Fibroblast of skin of left biceps (primary cell): ENCODE measurements at regions not wholly inside any gene's neighbourhood (a gene's known extent, or its start where the extent isn't known, plus 50 kb on each side); places are given as distances from the start of the nearest gene placed in this dataset.
"Not testable (repeated sequence)": the region's sequence is repeated elsewhere in the genome, so short reads cannot be mapped to it uniquely, and the experiment has no call there.

ENCODE experiments used
- DNase-seq, 2 experiments: peaks; one replicate each; pipeline ENCODE4 v3.0.0-alpha.2; 2013; ENCODE audit warnings: low read depth in 2 of 2

DNA sequence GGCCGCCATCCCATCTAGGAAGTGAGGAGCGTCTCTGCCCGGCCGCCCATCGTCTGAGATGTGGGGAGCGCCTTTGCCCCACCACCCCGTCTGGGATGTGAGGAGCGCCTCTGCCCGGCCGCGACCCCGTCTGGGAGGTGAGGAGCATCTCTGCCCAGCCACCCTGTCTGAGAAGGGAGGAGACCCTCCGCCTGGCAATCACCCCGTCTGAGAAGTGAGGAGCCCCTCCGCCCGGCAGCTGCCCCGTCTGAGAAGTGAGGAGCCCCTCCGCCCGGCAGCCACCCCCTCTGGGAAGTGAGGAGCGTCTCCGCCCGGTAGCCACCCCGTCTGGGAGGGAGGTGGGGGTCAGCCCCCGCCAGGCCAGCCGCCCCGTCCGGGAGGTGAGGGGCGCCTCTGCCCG lies 194.2 kb upstream of the FBXL4 start:
- DNase-seq = not testable (repeated sequence)

DNA sequence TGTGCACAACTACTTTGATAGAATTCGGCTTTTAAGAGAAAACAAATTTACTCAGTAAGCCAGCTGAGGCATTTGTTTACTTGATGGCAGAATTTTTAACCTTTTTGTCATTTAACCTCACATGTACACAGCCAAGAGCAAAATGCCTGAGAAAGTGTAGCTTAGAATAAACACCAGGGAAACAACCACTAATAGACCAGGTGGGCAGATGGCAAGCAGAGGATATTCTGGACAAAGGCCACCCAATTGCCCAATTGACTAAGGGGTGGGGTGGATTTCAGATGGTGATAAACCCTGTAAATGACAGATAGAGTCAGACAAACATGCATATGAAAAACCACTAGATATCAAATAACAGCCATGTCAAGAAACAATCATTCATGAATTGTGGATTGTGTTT lies 190.7 kb upstream of the FBXL4 start:
- no peak for DNase-seq

DNA sequence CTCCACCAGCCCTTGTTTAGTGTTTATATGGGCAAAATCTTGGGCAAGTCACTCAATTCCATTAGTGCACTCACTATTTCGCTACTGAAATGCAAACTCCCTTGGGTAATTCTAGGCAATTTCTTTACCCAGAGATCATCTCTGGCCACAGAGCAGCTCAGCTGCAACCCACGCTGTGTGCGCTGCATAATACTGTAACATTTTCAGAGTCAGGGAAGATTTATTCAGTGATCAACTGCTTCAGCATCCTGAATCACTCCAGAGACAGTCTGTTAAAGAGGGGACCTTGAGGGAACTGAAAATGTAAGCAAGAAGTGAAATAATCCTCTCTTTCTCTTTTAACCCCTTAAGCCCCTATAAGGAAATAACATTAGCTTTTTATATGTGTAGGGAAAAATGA lies 189.6 kb upstream of the FBXL4 start:
- DNase-seq = no peak

DNA sequence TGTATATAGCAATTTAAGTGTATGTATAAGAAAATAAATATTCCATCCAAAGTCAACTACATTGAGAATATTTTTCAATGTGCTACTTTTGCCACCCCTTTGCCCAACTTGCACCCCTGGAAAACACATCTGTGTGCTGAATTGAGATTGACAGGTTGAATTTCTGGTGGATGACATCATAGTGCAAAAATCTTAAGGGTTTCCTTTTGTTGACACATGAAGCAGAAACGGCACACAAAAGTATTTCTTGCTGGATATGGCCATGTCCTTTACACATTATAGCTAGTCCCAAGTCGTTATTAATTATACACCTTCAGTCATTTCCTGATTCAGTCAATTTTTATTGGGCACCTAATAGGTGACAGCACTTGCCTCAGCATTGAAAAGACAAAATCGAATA lies 188.7 kb upstream of the FBXL4 start:
- DNase-seq = no peak

DNA sequence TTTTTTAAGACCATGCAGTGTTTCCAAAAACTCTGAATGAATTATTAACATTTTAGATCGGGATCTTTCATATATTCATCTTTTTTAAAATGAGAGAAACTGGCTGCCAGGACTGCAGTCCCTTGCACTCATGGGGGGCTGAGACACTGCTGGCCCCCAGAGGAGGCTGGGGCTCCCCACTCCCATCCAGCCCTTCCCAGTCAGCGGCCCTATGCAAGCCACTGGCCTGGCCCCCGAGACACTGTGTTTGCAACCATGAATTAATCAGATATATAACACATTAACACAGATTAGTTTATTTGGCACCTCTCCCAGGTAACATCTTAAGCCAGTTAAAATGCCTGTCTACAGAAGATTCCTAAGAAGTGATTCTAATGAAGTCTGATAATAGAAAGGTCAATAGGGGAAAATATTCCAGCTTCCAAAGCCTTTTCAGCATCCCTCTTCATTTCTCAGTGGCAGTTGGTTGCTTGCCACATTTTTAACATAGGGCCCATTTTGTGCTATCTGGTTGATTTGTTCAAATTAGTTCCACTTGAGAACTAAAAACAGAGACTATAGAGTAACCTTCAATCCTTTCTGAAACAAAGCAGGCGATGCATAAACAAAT lies 184.4 kb upstream of the FBXL4 start:
- no peak for DNase-seq

DNA sequence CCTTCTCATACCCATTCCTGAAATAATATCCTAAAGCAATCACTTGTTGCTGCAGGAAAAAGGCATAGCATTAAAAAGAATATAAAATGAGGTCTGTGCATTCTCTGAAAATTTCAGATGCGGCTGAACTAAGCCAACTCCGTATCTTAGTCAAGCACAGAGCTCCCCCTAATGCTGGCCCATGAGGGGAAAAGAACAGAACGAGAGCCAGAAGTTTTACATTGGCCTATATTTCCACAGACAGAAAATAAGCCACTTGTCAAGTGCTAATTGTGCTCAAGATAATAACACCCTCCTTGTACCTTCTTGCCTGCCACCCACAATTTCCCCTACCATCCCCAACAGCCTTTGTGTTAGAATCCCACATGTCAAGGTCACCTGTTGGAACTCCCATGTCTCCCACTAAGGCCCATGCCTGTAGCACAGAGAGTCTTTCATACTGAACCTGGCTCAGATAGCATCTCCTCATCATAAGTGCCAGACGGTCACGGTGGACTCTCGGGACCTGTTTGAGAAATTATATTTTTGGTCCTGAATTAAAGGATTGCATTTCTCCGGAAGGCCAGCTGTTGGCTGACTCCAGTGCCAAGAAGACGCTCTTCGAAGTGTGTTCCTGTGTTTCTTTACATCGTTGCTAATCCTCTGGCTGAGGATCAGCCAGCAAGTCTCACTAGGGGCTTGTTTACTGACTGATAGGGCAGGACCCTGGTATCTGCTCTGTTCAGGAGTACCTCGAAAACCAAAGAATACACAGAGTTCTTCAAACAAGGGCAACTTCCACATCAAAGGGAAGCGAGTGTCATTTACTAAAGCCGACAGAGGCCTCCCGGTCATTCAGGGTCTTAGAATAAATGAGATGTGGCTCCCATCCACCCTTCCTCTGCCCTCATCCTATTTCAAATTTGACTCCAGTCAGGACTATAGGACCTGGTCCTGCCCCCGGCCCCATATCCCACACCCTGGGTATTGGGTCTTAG lies 183.4 kb upstream of the FBXL4 start:
- no peak for DNase-seq

DNA sequence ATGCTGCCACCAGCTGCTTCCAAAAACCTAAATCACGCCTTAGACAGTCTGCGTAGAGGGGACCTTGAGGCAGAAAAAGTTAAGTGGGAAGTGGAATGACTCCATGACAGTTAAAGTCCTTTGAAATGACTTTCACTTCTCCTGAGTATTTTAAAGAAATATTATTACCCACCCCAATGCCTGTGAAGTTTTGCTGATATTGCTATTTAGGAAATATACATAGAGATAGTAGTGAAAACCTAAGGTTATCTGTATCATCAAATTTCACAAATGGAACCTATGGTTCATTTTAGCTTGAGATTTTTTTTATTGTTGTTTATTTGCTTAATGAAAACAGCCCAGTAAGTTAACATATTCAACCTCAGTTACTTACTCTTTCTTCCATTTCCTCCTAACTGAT lies 182.1 kb upstream of the FBXL4 start:
- no peak for DNase-seq

DNA sequence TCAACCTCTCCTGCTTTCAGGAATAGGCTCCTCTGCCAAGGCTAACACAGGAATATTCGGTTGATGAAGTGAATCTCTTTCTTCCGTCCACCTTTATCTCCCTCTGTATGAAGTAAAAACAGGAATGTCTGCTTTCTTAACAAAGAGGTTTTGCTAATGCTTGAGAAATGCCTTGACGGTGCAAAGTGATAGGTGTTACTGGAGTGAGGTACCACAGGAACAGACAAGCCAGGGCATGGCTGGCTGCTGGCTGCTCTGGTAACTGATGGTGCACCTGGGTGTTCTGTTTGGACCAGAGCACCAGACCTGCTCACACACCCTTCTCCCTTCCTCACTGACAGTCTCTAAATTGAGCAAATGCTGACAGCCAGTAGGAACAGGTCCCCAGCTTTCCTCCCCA lies 174.0 kb upstream of the FBXL4 start:
- no peak for DNase-seq

DNA sequence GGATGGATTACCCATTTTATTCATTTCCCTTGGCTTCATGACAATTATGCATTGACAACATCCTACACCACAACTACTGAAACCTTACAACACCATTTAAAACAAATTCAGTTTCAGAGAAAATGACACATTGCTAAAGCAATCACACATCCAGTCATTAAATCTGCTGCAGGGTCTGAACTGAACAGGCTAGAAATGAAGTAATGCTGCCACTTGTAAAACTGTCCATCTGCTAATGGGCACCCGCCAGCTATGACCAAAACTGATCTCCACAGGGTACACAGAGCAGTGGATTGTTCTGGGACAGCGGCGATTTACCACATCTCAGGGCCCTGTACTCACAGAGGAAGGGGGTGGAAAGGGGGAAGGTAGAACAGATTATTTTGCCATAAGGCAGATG lies 172.9 kb upstream of the FBXL4 start:
- no peak for DNase-seq

DNA sequence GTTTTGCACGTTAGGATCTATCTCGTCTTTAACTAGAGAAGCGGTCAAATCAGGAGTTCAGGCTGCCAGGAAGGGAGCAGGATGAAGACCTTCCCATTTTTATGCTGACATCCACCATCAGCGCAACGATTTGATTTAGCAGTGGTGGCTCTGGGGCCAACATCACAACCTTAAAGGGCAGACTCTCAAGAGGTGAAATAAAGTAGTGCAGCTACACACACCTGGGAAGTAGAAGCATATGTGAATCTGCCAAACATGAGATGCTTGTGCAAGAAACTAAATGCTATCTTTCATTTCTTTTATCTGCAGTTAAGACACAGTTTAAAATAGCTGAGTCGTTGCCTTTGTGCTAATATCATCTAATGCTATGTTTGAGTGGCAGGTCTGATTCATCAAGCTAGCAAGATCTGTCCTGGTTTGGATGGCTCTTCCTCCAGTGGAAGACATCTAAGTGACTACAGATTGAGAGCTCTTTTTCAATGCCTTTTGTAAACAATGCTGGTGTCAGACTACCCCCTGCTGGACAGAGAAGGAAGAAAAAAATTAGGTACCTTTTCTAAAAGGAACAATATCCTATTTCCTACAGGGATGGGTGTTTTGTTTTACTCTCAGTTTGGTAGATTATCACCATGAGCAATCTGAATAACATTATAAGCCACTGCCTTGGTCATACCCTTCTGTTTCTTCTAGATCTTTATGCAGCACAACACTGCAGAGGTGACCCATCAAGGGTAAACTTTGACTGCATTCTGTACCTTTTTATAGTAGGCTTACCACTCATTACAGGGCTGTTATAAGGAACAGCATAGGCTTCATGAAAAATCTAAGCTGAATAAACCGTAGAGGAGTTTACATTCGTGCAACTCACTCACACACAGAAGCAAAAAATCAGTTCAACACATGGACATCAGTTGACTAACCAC lies 171.6 kb upstream of the FBXL4 start:
- DNase-seq = peak; percentile 8 to 10

DNA sequence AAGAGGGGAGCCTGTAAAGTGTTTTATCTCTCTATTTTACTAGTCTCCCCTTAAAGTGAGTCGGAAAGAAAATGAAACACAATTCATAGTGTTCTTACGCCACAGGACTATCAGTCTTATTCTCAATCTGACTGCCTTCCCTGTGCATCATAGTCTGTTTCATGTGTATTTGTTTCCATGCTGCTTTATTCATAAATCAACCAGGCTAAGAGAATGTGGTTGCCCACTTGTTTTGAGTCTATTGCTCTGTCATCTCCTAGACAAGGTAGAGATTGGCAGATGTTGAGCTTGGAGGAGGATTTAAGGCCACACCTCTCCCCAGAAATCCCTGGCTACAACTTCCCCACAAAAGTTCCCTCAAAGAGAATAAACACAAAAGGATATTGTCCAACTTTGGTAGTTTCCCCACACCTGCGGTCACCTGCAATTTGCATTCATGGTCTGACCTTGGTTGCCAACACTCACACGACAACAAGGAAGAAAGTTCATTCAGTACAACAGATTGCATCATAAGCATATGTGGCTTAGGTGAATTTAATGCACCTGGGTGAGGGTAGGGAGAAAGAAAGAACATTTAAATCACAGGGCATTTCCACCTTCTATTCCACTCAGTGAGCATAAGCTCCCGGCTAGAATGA lies 167.1 kb upstream of the FBXL4 start:
- no peak for DNase-seq

DNA sequence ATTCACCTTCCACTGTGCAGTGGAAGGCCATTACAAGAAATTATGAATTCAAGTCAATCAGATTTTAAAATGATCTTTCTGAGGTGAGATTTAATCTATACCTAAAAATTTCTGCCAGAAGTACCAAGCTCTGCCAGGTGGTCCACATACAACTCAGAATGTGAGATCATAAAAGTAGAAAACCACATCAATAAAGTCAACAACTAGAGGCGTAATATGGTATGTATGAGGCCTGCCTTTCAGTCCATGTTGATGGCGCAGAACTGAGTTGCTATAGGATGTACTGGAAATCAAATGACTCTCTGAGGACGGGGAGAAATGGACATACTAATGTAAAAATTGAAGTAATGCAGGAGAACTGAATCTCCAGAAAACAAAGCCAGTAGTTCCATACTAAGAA lies 163.8 kb upstream of the FBXL4 start:
- no peak for DNase-seq

DNA sequence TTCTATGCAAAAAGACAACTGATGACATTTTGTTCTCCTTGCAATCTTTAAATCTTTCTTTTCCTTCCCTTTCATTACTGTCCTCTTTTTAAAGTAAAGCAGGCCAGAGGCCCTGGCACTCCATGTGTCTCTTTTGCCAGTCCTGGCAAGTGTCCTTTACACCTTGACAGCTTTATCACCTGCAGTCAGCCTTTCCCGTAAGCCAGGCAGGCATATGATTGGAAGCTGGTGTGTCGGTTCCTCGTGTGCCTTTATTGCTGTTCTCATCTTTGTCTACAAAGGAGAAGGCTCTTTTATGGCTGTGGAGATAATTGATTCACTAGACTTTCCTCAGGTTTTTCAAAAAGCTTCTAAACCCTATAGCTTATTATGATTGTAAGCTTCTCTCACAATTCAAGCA lies 162.3 kb upstream of the FBXL4 start:
- no peak for DNase-seq

DNA sequence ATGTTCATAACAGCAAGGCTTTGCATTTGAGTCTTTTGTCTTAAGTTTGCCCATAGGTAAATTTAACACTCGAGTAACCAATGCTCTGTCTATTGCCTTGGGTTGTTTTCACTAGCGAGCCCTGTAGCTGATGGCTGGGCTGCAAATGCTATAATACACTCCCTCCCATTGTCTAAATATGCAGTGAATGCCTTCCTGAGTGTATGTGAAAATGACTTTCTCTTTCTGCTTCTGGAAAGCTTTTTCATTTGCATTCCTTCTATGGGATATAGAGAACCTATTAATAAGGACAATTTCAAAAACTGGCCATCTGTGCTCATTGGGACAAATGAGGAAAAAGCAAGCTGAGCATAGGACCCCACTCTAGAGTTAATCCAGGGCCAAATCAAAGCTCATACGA lies 156.5 kb upstream of the FBXL4 start:
- DNase-seq = no peak

DNA sequence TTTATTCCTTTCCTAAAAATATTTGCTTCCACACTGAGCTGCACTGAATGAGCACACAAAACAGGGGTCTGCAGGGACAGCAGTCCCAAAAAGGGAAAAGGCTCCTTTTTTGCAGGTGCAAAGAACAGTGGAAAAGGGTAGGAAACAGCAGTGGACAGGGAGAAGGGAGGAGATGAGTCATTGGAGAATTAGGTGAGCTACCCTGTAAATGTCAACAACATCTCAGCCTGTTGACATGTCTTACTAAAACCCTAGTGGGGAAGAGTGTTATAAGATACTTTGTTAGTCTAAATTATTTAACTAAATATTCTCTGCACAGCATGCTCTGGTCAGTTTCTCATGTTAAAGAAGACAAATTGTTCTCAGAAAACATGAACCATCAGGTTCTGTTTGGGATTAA lies 151.5 kb upstream of the FBXL4 start:
- DNase-seq = no peak

DNA sequence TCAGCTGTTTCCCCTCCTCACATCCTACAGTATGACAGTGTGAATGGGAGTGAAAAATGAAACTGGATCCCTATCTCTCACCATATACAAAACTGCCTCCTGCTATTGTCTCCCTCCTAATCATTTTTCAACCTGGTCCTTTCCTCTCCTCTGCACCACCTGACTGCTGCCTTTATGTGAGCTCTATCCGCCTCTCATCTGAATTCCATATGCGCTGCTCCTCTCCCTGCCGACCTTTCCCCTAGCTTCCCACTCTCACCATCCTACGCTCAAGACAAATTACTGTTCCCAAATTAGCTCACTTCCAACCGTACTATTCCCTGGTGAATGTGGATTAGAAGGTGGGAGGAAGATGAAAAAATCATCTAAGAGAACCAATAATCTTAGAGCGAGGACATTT lies 148.4 kb upstream of the FBXL4 start:
- no peak for DNase-seq

DNA sequence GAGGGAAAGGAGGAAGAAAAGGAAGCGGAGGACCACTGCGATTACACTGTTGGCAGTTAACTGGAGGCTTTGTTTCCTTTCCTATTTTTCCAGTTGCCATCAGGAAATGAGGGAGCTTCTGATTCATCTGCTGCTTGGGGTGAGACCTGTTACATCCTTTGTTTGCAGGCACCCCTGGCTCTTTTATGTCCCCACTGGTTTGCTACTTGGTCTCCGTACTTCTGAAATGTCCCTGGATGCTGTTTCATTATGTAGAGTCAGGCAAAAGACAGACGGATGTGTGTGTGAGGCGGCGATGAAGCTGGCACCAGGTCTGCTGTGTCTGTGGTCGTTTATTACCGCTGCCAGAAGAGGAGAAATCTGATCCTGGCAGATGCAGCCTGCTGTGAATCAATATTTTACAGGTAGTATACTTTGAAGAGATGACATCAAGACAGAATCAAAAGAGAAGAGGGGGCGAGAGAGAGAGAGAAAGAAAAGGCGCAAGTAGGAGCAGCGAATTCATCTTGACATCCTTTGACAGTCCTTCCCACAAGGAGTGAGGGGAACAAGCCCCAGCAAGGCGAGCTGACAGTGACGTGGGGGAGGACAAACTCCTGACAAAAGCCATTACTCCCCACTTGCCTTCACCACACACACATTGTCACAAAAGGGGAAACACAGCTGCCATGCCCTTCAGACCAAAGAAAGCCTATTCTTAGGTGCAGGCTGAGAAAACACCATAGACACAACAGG lies 145.9 kb upstream of the FBXL4 start:
- DNase-seq = no peak

DNA sequence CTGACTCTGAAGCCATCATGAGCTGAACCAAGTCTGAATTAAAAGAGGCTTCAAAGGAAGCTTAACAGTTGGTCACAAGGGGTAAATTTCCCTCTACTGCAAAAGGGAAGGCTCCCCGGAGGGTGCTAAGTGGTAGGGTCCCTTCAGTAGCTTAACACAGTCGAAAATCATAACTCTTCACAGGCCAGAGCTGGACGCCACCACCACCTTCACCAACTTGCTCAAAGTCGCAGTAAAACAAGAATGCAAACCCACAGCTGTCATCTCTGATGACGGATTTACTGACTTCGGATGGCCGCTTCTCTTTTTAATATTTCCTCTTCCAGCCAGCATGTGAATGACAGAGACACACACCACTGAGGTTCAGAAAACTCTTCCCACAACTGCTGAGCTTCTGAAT lies 144.7 kb upstream of the FBXL4 start:
- DNase-seq = no peak

DNA sequence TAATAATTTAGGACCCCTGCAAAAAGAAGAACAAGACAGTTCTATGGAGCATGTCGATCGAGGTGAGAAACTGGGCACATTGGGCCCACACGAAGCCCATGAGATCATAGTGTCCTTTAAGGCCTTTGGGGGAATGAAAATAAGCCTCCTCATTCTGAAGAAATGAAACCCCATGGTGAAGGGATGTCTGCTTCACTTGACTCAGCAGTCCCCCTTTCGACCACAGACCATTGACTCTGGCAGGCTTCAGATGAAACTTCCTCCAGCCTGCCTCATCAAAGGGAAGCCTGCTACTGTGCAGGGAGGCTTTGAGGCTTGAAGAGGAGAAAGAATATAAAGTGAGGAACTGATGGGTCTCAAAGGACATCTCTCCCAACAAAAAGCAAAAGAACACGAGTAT lies 144.2 kb upstream of the FBXL4 start:
- DNase-seq = no peak

DNA sequence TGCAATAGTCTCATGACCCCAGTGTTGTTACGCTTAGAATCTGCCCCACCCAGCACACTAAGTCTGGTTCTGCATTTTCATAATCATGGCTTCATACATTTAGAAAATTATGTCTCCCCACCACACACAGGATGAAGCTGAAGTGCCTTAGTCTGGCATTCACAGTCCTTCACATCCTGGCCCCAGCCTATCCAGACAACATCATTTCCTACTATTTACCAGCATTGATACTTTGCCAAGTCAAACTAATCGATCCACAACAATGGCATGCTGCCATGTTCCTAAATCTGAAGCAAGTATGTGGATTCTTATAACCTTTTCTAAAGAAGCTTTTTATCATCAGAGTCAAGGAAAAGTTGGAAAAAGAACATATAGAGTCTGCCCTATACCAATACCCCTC lies 132.4 kb upstream of the FBXL4 start:
- DNase-seq = no peak

DNA sequence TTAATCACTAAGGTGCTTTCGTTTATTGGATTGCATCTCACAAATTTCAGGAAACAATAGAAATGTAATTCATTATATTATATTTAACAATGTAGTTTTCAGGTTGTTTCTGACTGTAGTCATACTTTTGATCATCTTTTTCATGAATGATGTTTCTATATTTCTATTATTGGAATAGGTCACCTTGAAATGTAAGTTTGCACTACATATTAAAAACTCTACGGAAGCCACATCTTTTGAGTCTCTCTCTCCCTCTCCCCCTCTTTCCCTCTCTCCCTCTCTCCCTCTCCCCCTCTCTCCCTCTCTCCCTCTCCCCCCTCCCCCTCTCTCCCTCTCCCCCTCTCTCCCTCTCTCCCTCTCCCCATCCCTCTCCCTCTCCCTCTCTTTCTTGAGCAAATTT lies 131.3 kb upstream of the FBXL4 start:
- no peak for DNase-seq
